ENCODE measurements at regions not wholly inside any gene's neighbourhood (a gene's known extent, or its start where the extent isn't known, plus 50 kb on each side); places are given as distances from the start of the nearest gene placed in this dataset.

GRCh38 chr12:93944911-93945310 is 203.5 kb upstream of the PLXNC1 start:
- no peak for DNase-seq (ENCODE audit: low read depth in 2 of 2)

- peak; percentile 44 to 55 for DNase-seq (ENCODE audit: low read depth in 2 of 2)
Observed at GRCh38 chr12:93946542-93947150, 201.7 kb upstream of the PLXNC1 start.

GRCh38 chr12:93947486-93947885 is 200.9 kb upstream of the PLXNC1 start:
- no peak for DNase-seq (ENCODE audit: low read depth in 2 of 2)

- DNase-seq (ENCODE audit: low read depth in 2 of 2), result no peak
Observed at GRCh38 chr12:93950311-93950710, 198.1 kb upstream of the PLXNC1 start.

GRCh38 chr12:93954166-93955112 is 193.9 kb upstream of the PLXNC1 start:
- no peak for DNase-seq (ENCODE audit: low read depth in 2 of 2)

GRCh38 chr12:93956551-93956950 is 191.8 kb upstream of the PLXNC1 start:
- DNase-seq (ENCODE audit: low read depth in 2 of 2), result no peak

- DNase-seq (ENCODE audit: low read depth in 2 of 2), result no peak
Observed at GRCh38 chr12:93957168-93957567, 191.2 kb upstream of the PLXNC1 start.

GRCh38 chr12:93957870-93958269 is 190.5 kb upstream of the PLXNC1 start:
- peak in 1 of 2 experiments; percentile 25 for DNase-seq (ENCODE audit: low read depth in 2 of 2)

GRCh38 chr12:93959657-93960056 is 188.7 kb upstream of the PLXNC1 start:
- DNase-seq (ENCODE audit: low read depth in 2 of 2), result no peak

GRCh38 chr12:93960521-93960920 is 187.9 kb upstream of the PLXNC1 start:
- no peak for DNase-seq (ENCODE audit: low read depth in 2 of 2)

- no peak for DNase-seq (ENCODE audit: low read depth in 2 of 2)
Observed at GRCh38 chr12:93962336-93962735, 186.0 kb upstream of the PLXNC1 start.

GRCh38 chr12:93964936-93965335 is 183.4 kb upstream of the PLXNC1 start:
- no peak for DNase-seq (ENCODE audit: low read depth in 2 of 2)

GRCh38 chr12:93966516-93967133 is 181.8 kb upstream of the PLXNC1 start:
- DNase-seq (ENCODE audit: low read depth in 2 of 2), result no peak

- DNase-seq (ENCODE audit: low read depth in 2 of 2), result no peak
Observed at GRCh38 chr12:93967454-93967853, 180.9 kb upstream of the PLXNC1 start.

GRCh38 chr12:93968536-93969285 is 179.7 kb upstream of the PLXNC1 start:
- no peak for DNase-seq (ENCODE audit: low read depth in 2 of 2)

- no peak for DNase-seq (ENCODE audit: low read depth in 2 of 2)
Observed at GRCh38 chr12:93970900-93971688, 177.3 kb upstream of the PLXNC1 start.

GRCh38 chr12:93972411-93973208 is 175.8 kb upstream of the PLXNC1 start:
- no peak for DNase-seq (ENCODE audit: low read depth in 2 of 2)

- DNase-seq (ENCODE audit: low read depth in 2 of 2), result no peak
Observed at GRCh38 chr12:93974252-93974651, 174.1 kb upstream of the PLXNC1 start.

GRCh38 chr12:93976024-93976423 is 172.4 kb upstream of the PLXNC1 start:
- DNase-seq (ENCODE audit: low read depth in 2 of 2), result no peak

GRCh38 chr12:93977081-93977480 is 171.3 kb upstream of the PLXNC1 start:
- no peak for DNase-seq (ENCODE audit: low read depth in 2 of 2)

Data from fibroblast of skin of left quadriceps (primary cell).